DOHH2 (cell line): ENCODE measurements at regions not wholly inside any gene's neighbourhood (a gene's known extent, or its start where the extent isn't known, plus 50 kb on each side); places are given as distances from the start of the nearest gene placed in this dataset.

Source experiments
- CTCF ChIP-seq: fragments of 200-600 bp; sonication (generic); IDR thresholded peaks from one replicate; pipeline ENCODE4 v1.5.1; 2014; ENCODE audit warnings: antibody characterized with exemption, mild to moderate bottlenecking, low read depth, low read length; ENCODE audit not compliant: poor library complexity, severe bottlenecking
- EZH2phosphoT487 ChIP-seq: fragments of 200-600 bp; sonication (generic); IDR thresholded peaks from 2 replicates; pipeline ENCODE4 v1.6.1; 2017; ENCODE audit warnings: borderline replicate concordance, mild to moderate bottlenecking, antibody characterized with exemption, low read length, moderate library complexity, mixed read lengths

- TF ChIP-seq CTCF (no peak), EZH2phosphoT487 (no peak)
Observed at GRCh38 chr20:11261533-11262000, 587.8 kb upstream of the JAG1 start.
